Bronchial epithelial cell (primary cell): ENCODE measurements at regions not wholly inside any gene's neighbourhood (a gene's known extent, or its start where the extent isn't known, plus 50 kb on each side); places are given as distances from the start of the nearest gene placed in this dataset.
A peak's percentile ranks its signal among the peaks of the same experiment; 100 is the strongest.

Source experiments
- DNase-seq: peaks from one replicate; pipeline ENCODE4 v3.0.0-alpha.2; 2010; ENCODE audit warnings: low read depth
- FAIRE-seq: peaks from 2 replicates; lab custom pipeline; 2011; peaks lifted over from hg19 to GRCh38; lab: Jason Lieb, UNC
- H3K27me3 ChIP-seq: 2 replicates; pipeline ENCODE4 v1.5.1; 2011; ENCODE audit warnings: low read length; ENCODE audit not compliant: control insufficient read depth, insufficient read depth
- H3K36me3 ChIP-seq: 2 replicates; pipeline ENCODE4 v1.5.1; 2011; ENCODE audit warnings: low read length; ENCODE audit not compliant: control insufficient read depth, insufficient read depth
- H3K4me3 ChIP-seq: 2 replicates; pipeline ENCODE4 v1.5.1; 2011; ENCODE audit warnings: mild to moderate bottlenecking, low read depth, low read length, control low read depth
- CTCF ChIP-seq: IDR thresholded peaks from 2 replicates; pipeline ENCODE4 v1.5.1; 2011; ENCODE audit warnings: mild to moderate bottlenecking, moderate library complexity, low read length, control low read depth, inconsistent platforms; ENCODE audit not compliant: insufficient read depth, severe bottlenecking

- Histone ChIP-seq H3K36me3 (no peaks in the 10 kb centered on the region), H3K27me3 (no peaks in the 10 kb centered on the region), H3K4me3 (no peak overlapping the region)
- TF ChIP-seq CTCF = no peak
- DNase-seq = peak; percentile 21
- no peak for FAIRE-seq
Observed at GRCh38 chr9:18333157-18333556, 140.8 kb upstream of the ADAMTSL1 start.

GRCh38 chr9:18335825-18336224 lies 138.1 kb upstream of the ADAMTSL1 start:
- DNase-seq (no peak), FAIRE-seq (no peak)
- Histone ChIP-seq H3K36me3 (no peaks in the 10 kb centered on the region), H3K4me3 (no peak overlapping the region), H3K27me3 (no peaks in the 10 kb centered on the region)
- no peak for TF ChIP-seq CTCF

- TF ChIP-seq CTCF = no peak
- H3K27me3 ChIP-seq = no peaks in the 10 kb centered on the region
- H3K36me3 ChIP-seq = no peaks in the 10 kb centered on the region
- DNase-seq (no peak), FAIRE-seq (no peak)
- no peak overlapping the region for H3K4me3 ChIP-seq
Observed at GRCh38 chr9:18338042-18338441, 135.9 kb upstream of the ADAMTSL1 start.

GRCh38 chr9:18343784-18344183 lies 130.2 kb upstream of the ADAMTSL1 start:
- H3K27me3 ChIP-seq = no peaks in the 10 kb centered on the region
- H3K36me3 ChIP-seq = no peaks in the 10 kb centered on the region
- FAIRE-seq = no peak
- no peak for TF ChIP-seq CTCF
- DNase-seq = peak; percentile 24
- no peak overlapping the region for H3K4me3 ChIP-seq

GRCh38 chr9:18346745-18347144 lies 127.2 kb upstream of the ADAMTSL1 start:
- H3K27me3 ChIP-seq = no peaks in the 10 kb centered on the region
- no peak for TF ChIP-seq CTCF
- no peak overlapping the region for H3K4me3 ChIP-seq
- DNase-seq (no peak), FAIRE-seq (no peak)
- H3K36me3 ChIP-seq = no peaks in the 10 kb centered on the region

- no peak for DNase-seq
- no peaks in the 10 kb centered on the region for H3K27me3 ChIP-seq
- no peaks in the 10 kb centered on the region for H3K36me3 ChIP-seq
- TF ChIP-seq CTCF = no peak
- no peak overlapping the region for H3K4me3 ChIP-seq
- FAIRE-seq = no peak
Observed at GRCh38 chr9:18347386-18348082, 126.4 kb upstream of the ADAMTSL1 start.
